Smooth muscle cell (in vitro differentiated cells): ENCODE measurements at regions not wholly inside any gene's neighbourhood (a gene's known extent, or its start where the extent isn't known, plus 50 kb on each side); places are given as distances from the start of the nearest gene placed in this dataset.

Experiments used
- DNase-seq: peaks from one replicate; lab custom pipeline; 2025; ENCODE audit not compliant: unreplicated experiment; lab: John Stamatoyannopoulos, UW
- H2AFZ ChIP-seq: fragments of 200-600 bp; sonication (generic); 2 replicates; pipeline ENCODE4 v1.6.0; 2016; ENCODE audit warnings: antibody characterized with exemption, low read depth, mild to moderate bottlenecking
- H3F3A ChIP-seq: fragments of 200-600 bp; sonication (generic); 2 replicates; pipeline ENCODE4 v1.6.0; 2017; ENCODE audit warnings: antibody characterized with exemption, low read depth
- H3K27ac ChIP-seq: fragments of 200-600 bp; sonication (generic); 2 replicates; pipeline ENCODE4 v1.5.1; 2016; ENCODE audit warnings: low read depth, mild to moderate bottlenecking
- H3K27me3 ChIP-seq: fragments of 200-600 bp; sonication (generic); 2 replicates; pipeline ENCODE4 v1.6.1; 2016; ENCODE audit warnings: low read depth, mild to moderate bottlenecking
- H3K36me3 ChIP-seq: fragments of 200-600 bp; sonication (generic); 2 replicates; pipeline ENCODE4 v1.5.1; 2016; ENCODE audit warnings: low read depth
- H3K4me1 ChIP-seq: fragments of 200-600 bp; sonication (generic); 2 replicates; pipeline ENCODE4 v1.5.1; 2016; ENCODE audit warnings: low read depth
- H3K4me2 ChIP-seq: fragments of 200-600 bp; sonication (generic); 2 replicates; pipeline ENCODE4 v1.6.0; 2016; ENCODE audit warnings: mild to moderate bottlenecking
- H3K4me3 ChIP-seq: fragments of 200-600 bp; sonication (generic); 2 replicates; pipeline ENCODE4 v1.5.1; 2016; ENCODE audit warnings: mild to moderate bottlenecking
- H3K79me2 ChIP-seq: fragments of 200-600 bp; sonication (generic); 2 replicates; pipeline ENCODE4 v1.6.0; 2016; ENCODE audit warnings: low read depth, mild to moderate bottlenecking
- H3K9ac ChIP-seq: fragments of 200-600 bp; sonication (generic); 2 replicates; pipeline ENCODE4 v1.6.0; 2016; ENCODE audit warnings: low read depth
- H3K9me3 ChIP-seq: fragments of 200-600 bp; sonication (generic); replicated peaks from 2 replicates; pipeline ENCODE4 v1.5.1; 2016; ENCODE audit warnings: low read depth
- H4K20me1 ChIP-seq: fragments of 200-600 bp; sonication (generic); 2 replicates; pipeline ENCODE4 v1.6.0; 2016; ENCODE audit warnings: low read depth
- WGBS: methylation state at CpG from one replicate; pipeline ENCODE4 v1.1.7; 2016; ENCODE audit warnings: low lambda C conversion rate; 5-methylcytosine and 5-hydroxymethylcytosine counted together
- TF ChIP-seq, protein P1 (sequence below): fragments of 200-600 bp; sonication (generic); IDR thresholded peaks from 2 replicates; pipeline ENCODE4 v1.5.1; 2017; ENCODE audit warnings: borderline replicate concordance, mild to moderate bottlenecking, antibody characterized with exemption; ENCODE audit not compliant: insufficient read depth, poor library complexity, severe bottlenecking

DNA sequence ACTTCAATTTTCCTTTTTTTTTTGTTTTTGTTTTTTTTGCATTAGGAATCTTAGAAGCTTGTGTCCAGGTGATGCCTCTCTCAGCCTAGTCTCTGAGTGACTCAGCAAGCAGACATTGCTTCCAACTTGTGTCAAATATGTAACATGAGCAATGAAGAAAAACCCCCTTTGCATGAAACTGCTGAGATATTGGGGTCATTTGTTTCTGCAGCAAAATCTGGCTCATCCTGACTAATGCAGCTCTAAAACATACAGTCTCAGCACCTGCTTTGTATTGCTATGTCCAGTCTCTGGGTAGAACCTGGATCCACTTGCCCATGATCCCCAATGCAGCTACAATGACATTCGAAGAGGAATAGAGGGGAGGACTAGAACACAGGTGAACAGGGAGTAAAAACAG, 55.7 kb upstream of the LRFN2 start:
- Histone ChIP-seq H3K36me3 (no peaks in the 10 kb centered on the region), H2AFZ (no peak overlapping the region), H3K9me3 (no peaks in the 10 kb centered on the region), H3K27me3 (peaks cover 24% of the 10 kb centered on the region), H3K27ac (no peak overlapping the region), H3K4me3 (no peak overlapping the region), H3K4me1 (no peaks in the 10 kb centered on the region), H3K79me2 (no peaks in the 10 kb centered on the region), H3K9ac (no peak overlapping the region), H3K4me2 (no peak overlapping the region), H4K20me1 (no peaks in the 10 kb centered on the region), H3F3A (no peaks in the 10 kb centered on the region)
- TF ChIP-seq, protein P1, sequence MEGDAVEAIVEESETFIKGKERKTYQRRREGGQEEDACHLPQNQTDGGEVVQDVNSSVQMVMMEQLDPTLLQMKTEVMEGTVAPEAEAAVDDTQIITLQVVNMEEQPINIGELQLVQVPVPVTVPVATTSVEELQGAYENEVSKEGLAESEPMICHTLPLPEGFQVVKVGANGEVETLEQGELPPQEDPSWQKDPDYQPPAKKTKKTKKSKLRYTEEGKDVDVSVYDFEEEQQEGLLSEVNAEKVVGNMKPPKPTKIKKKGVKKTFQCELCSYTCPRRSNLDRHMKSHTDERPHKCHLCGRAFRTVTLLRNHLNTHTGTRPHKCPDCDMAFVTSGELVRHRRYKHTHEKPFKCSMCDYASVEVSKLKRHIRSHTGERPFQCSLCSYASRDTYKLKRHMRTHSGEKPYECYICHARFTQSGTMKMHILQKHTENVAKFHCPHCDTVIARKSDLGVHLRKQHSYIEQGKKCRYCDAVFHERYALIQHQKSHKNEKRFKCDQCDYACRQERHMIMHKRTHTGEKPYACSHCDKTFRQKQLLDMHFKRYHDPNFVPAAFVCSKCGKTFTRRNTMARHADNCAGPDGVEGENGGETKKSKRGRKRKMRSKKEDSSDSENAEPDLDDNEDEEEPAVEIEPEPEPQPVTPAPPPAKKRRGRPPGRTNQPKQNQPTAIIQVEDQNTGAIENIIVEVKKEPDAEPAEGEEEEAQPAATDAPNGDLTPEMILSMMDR: no peak
- WGBS: 89% methylated on average over 1 of the region's 1 CpG
- DNase-seq: no peak

DNA sequence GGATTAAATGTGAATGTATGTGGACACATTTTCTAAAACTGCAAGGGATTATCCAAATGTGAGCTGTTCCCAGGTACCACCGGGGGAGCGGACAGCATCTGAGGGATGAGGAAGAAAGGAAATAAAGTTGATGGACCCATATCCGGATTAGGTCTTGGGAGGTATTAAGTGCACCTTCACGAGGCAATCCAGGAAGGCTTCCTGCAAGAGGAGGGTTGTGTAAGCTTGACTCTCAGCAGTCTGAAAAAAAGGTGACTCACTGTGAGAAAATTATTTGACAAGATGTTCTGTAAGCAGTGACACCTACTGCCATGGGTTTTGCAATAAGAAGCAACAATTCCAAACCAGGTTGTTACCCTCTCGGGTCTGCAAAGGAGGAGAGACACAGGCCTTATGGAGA, 55.0 kb upstream of the LRFN2 start:
- peaks cover 18% of the 10 kb centered on the region for H3K27me3 ChIP-seq
- no peaks in the 10 kb centered on the region for H3K9me3 ChIP-seq
- no peaks in the 10 kb centered on the region for H3F3A ChIP-seq
- no peak overlapping the region for H3K27ac ChIP-seq
- TF ChIP-seq, protein P1: no peak
- no peaks in the 10 kb centered on the region for H4K20me1 ChIP-seq
- no peaks in the 10 kb centered on the region for H3K79me2 ChIP-seq
- H3K4me3 ChIP-seq: no peak overlapping the region
- no peaks in the 10 kb centered on the region for H3K4me1 ChIP-seq
- H3K9ac ChIP-seq: no peak overlapping the region
- no peak overlapping the region for H2AFZ ChIP-seq
- no peak for DNase-seq
- no peak overlapping the region for H3K4me2 ChIP-seq
- H3K36me3 ChIP-seq: no peaks in the 10 kb centered on the region
- WGBS: 87% methylated on average over 5 of the region's 5 CpGs

DNA sequence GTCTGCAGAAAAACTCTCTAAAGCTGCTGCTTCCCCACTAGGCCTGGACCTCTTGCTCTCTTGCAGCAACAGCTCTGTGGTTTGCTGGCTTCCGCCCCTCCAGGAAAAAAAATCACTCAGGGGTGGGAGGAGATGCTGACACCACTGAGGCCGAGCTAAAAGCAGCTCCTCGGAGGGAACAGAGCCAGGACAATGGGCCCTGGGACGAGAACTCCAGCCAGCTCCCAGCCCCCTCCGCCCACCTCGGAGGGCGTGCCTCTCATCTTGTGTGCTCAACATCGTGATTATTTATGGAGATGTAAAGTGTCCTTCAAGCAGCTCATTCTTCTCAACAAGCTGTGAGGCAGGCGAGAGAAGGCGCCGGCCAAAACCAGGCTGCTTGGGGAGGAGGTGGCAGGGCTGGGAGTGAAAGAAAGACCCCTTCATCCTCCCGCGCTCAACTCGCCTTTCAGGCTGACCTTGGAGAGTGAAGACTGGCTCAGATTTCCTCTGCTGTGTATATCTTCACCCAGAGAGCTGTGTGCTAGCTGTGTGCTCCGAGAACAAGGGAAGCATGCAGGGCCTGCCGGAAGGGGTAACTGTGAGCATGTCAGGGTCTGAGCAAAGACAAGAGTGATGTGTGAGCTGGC, 53.5 kb upstream of the LRFN2 start:
- H3K4me2 ChIP-seq: no peak overlapping the region
- no peaks in the 10 kb centered on the region for H3K9me3 ChIP-seq
- DNase-seq: no peak
- no peaks in the 10 kb centered on the region for H4K20me1 ChIP-seq
- TF ChIP-seq, protein P1: no peak
- WGBS: 81% methylated on average over 16 of the region's 16 CpGs
- H3K27me3 ChIP-seq: peaks cover 5% of the 10 kb centered on the region
- no peak overlapping the region for H3K27ac ChIP-seq
- H2AFZ ChIP-seq: no peak overlapping the region
- no peak overlapping the region for H3K9ac ChIP-seq
- no peak overlapping the region for H3K4me3 ChIP-seq
- no peaks in the 10 kb centered on the region for H3K79me2 ChIP-seq
- no peaks in the 10 kb centered on the region for H3K36me3 ChIP-seq
- H3F3A ChIP-seq: no peaks in the 10 kb centered on the region
- no peaks in the 10 kb centered on the region for H3K4me1 ChIP-seq
